Spleen (tissue), 7 donors: ENCODE measurements at regions not wholly inside any gene's neighbourhood (a gene's known extent, or its start where the extent isn't known, plus 50 kb on each side); places are given as distances from the start of the nearest gene placed in this dataset.

Experiments
- CTCF ChIP-seq, 11 experiments: fragments of 200-600 bp in 7 of 11; fragments of 450-650 bp in 4 of 11; sonication (generic) in 4 of 11; IDR thresholded peaks in 8 of 11; conservative IDR thresholded peaks in 3 of 11; 1 replicate in 7 of 11; 2 replicates in 4 of 11; pipeline versions ENCODE4 v1.4.0 to v1.8.0; 2016 to 2021; ENCODE audit warnings: antibody characterized with exemption in 11 of 11, inconsistent platforms in 4 of 11, mild to moderate bottlenecking in 1 of 11
- POLR2A ChIP-seq, 3 donors: fragments of 450-650 bp; IDR thresholded peaks; one replicate each; pipeline ENCODE4 v1.5.1; 2017; ENCODE audit warnings: antibody characterized with exemption in 3 of 3, mild to moderate bottlenecking in 1 of 3
- POLR2AphosphoS5 ChIP-seq, 3 donors: sonication (generic); formaldehyde crosslinking; IDR thresholded peaks; one replicate each; pipeline ENCODE4 v1.5.1; 2017; ENCODE audit warnings: antibody characterized with exemption in 3 of 3
- donor health status: DM: no; HTN: no; CAD: no; lungs with moderate emphysema.
- donor health status: DM: no; HTN: no; CAD: no.
- donor health status: DM: no; HTN: no; CAD: no.

- TF ChIP-seq CTCF (IDR thresholded peaks at IDR 0.05 in 8 of 11, conservative IDR thresholded peaks at IDR 0.05 in 3 of 11) (no peak), POLR2A (IDR thresholded peaks at IDR 0.05) (no peak), POLR2AphosphoS5 (IDR thresholded peaks at IDR 0.05) (no peak)
These were observed 303.2 kb downstream of the ZWINT start for GRCh38 chr10:56057860-56058259.
